GM12891 (cell line): ENCODE measurements at regions not wholly inside any gene's neighbourhood (a gene's known extent, or its start where the extent isn't known, plus 50 kb on each side); places are given as distances from the start of the nearest gene placed in this dataset.

ENCODE experiments used
- POLR2A ChIP-seq: IDR thresholded peaks from 2 replicates; pipeline ENCODE4 v1.6.1; 2011; ENCODE audit warnings: low read depth, low read length, control low read depth
- POLR2AphosphoS5 ChIP-seq: IDR thresholded peaks from 2 replicates; pipeline ENCODE4 v1.6.1; 2011; ENCODE audit warnings: low read depth, low read length, control low read depth
- SPI1 ChIP-seq: IDR thresholded peaks from 2 replicates; pipeline ENCODE4 v1.6.1; 2011; ENCODE audit warnings: low read depth, low read length, control low read depth
- TAF1 ChIP-seq: IDR thresholded peaks from 2 replicates; pipeline ENCODE4 v1.6.1; 2011; ENCODE audit warnings: low read depth, low read length, control low read depth

- TF ChIP-seq POLR2A (no peak), POLR2AphosphoS5 (no peak), TAF1 (no peak), SPI1 (no peak)
Measured at GRCh38 chr4:176425035-176425434, 105.3 kb downstream of the SPCS3 start.
